Endothelial cell of umbilical vein (primary cell): ENCODE measurements at regions not wholly inside any gene's neighbourhood (a gene's known extent, or its start where the extent isn't known, plus 50 kb on each side); places are given as distances from the start of the nearest gene placed in this dataset.
"Not testable (repeated sequence)": the region's sequence is repeated elsewhere in the genome, so short reads cannot be mapped to it uniquely, and the experiment has no call there.

Source experiments
- BruUV-seq: library from RNA; stranded (reverse); fragments of 400-500 nt; replicated peaks from 2 replicates; lab custom pipeline; 2021; lab: Mats Ljungman, UMichigan
- CTCF ChIA-PET: fragments of 300-600, 350-600 bp; sonication (Branson Sonifier 250); formaldehyde crosslinking; loops from one replicate; lab custom pipeline; 2021; ENCODE audit warnings: antibody characterized with exemption, inconsistent platforms; lab: Charles Lee
- POLR2A ChIA-PET: fragments of 300-600, 350-600 bp; sonication (Branson Sonifier 250); formaldehyde crosslinking; loops from one replicate; lab custom pipeline; 2021; ENCODE audit warnings: antibody characterized with exemption, inconsistent platforms; lab: Charles Lee
- DNase-seq: peaks from one replicate; pipeline ENCODE4 v3.0.0-alpha.2; 2011; ENCODE audit warnings: low read depth, low spot score
- FAIRE-seq: peaks from 2 replicates; lab custom pipeline; 2011; peaks lifted over from hg19 to GRCh38; lab: Jason Lieb, UNC
- H2AFZ ChIP-seq: 2 replicates; pipeline ENCODE4 v1.6.0; 2012; ENCODE audit warnings: low read depth, low read length, control low read depth, inconsistent platforms
- H3K27ac ChIP-seq: 2 replicates; pipeline ENCODE4 v1.5.1; 2011; ENCODE audit warnings: low read depth, mild to moderate bottlenecking, control low read depth, low read length, moderate library complexity; ENCODE audit not compliant: insufficient read depth
- H3K27me3 ChIP-seq, 2 experiments: 2 replicates each; pipeline versions ENCODE4 v1.6.0 to v1.6.1; 2011; ENCODE audit warnings: low read length in 2 of 2, mixed read lengths in 1 of 2; ENCODE audit not compliant: control insufficient read depth in 2 of 2, insufficient read depth in 2 of 2
- H3K36me3 ChIP-seq, 2 experiments: 2 replicates in 1 of 2; 3 replicates in 1 of 2; pipeline ENCODE4 v1.5.1; 2011; ENCODE audit warnings: low read length in 2 of 2, mild to moderate bottlenecking in 1 of 2, moderate library complexity in 1 of 2; ENCODE audit not compliant: control insufficient read depth in 2 of 2, insufficient read depth in 2 of 2; ENCODE audit errors: extremely low read depth in 1 of 2
- H3K4me1 ChIP-seq: 3 replicates; pipeline ENCODE4 v1.5.1; 2011; ENCODE audit warnings: mild to moderate bottlenecking, low read length; ENCODE audit not compliant: control insufficient read depth, insufficient read depth; ENCODE audit errors: extremely low read depth
- H3K4me2 ChIP-seq: 2 replicates; pipeline ENCODE4 v1.6.1; 2011; ENCODE audit warnings: low read length, control low read depth, mixed read lengths; ENCODE audit not compliant: insufficient read depth
- H3K4me3 ChIP-seq, 3 experiments: fragments of 200-600 bp in 1 of 3; sonication (generic), shearing (Covaris generic) in 1 of 3; replicated peaks in 1 of 3; 2 replicates each; pipeline ENCODE4 v1.5.1; 2011 to 2016; ENCODE audit warnings: control low read depth in 3 of 3, low read length in 3 of 3, mild to moderate bottlenecking in 2 of 3, inconsistent platforms in 1 of 3, low read depth in 1 of 3, moderate library complexity in 1 of 3; ENCODE audit not compliant: insufficient read depth in 1 of 3
- H3K79me2 ChIP-seq: 2 replicates; pipeline ENCODE4 v1.6.0; 2012; ENCODE audit warnings: low read length, inconsistent platforms; ENCODE audit not compliant: control insufficient read depth, insufficient read depth
- H3K9ac ChIP-seq: replicated peaks from 2 replicates; pipeline ENCODE3; 2011; ENCODE audit warnings: low read length, control low read depth; ENCODE audit not compliant: insufficient read depth; ENCODE audit errors: extremely low read depth
- H3K9me1 ChIP-seq: replicated peaks from 3 replicates; pipeline ENCODE4 v1.6.0; 2011; ENCODE audit warnings: mild to moderate bottlenecking, low read length; ENCODE audit not compliant: control insufficient read depth, insufficient read depth; ENCODE audit errors: extremely low read depth
- H3K9me3 ChIP-seq: replicated peaks from 2 replicates; pipeline ENCODE4 v1.5.1; 2012; ENCODE audit warnings: low read length, inconsistent platforms; ENCODE audit not compliant: control insufficient read depth, insufficient read depth
- H4K20me1 ChIP-seq: replicated peaks from 2 replicates; pipeline ENCODE3; 2011; ENCODE audit warnings: mild to moderate bottlenecking, low read length; ENCODE audit not compliant: control insufficient read depth, insufficient read depth; ENCODE audit errors: extremely low read depth
- EZH2 ChIP-seq: IDR thresholded peaks from 2 replicates; pipeline ENCODE4 v1.6.1; 2012; ENCODE audit warnings: borderline replicate concordance, low read depth, mild to moderate bottlenecking, moderate library complexity, low read length, inconsistent platforms; ENCODE audit not compliant: severe bottlenecking
- FOS ChIP-seq: IDR thresholded peaks from 2 replicates; pipeline ENCODE4 v1.6.1; 2011; ENCODE audit warnings: mild to moderate bottlenecking, low read length, moderate library complexity, borderline replicate concordance; ENCODE audit not compliant: insufficient read depth
- GATA2 ChIP-seq: IDR thresholded peaks from 2 replicates; pipeline ENCODE4 v1.7.0; 2011; ENCODE audit warnings: low read depth, mild to moderate bottlenecking, moderate library complexity, mixed read lengths, low read length; ENCODE audit not compliant: insufficient read length, insufficient read depth
- JUN ChIP-seq: IDR thresholded peaks from 2 replicates; pipeline ENCODE4 v1.6.1; 2011; ENCODE audit warnings: borderline replicate concordance, low read depth; ENCODE audit not compliant: insufficient read length, insufficient read depth
- MAX ChIP-seq: IDR thresholded peaks from 2 replicates; pipeline ENCODE4 v1.6.1; 2011; ENCODE audit not compliant: insufficient read depth, insufficient read length
- MYC ChIP-seq: IDR thresholded peaks from one replicate; pipeline ENCODE4 v1.6.1; 2011; ENCODE audit warnings: mild to moderate bottlenecking, low read depth, low read length
- POLR2A ChIP-seq: IDR thresholded peaks from 2 replicates; pipeline ENCODE4 v1.6.1; 2012; ENCODE audit warnings: low read depth, mild to moderate bottlenecking, control low read depth, low read length
- dilution Hi-C: fragments of 300-500 bp; cut with MboI; formaldehyde crosslinking; loops from one replicate; pipeline ENCODE4 v1.15.0; 2019; ENCODE audit warnings: low sequenced_read_pairs; ENCODE audit not compliant: extremely low pct_ligation_motif_present
- intact Hi-C: fragments of 100-400 bp; cut with micrococcal nuclease; formaldehyde crosslinking; loops from one replicate; pipeline ENCODE4 v1.10.0; 2022
- TF ChIP-seq, protein P1 (sequence below), 2 donors: IDR thresholded peaks; 1 replicate in 1 of 2; 2 replicates in 1 of 2; pipeline ENCODE4 v1.5.1; 2011; ENCODE audit warnings: low read length in 2 of 2, mild to moderate bottlenecking in 2 of 2, moderate library complexity in 2 of 2, control low read depth in 1 of 2, inconsistent platforms in 1 of 2, low read depth in 1 of 2; ENCODE audit not compliant: insufficient read depth in 1 of 2; ENCODE audit errors: extremely low read depth in 1 of 2

GRCh38 chr10:107952649-107953556, 788.4 kb upstream of the SORCS1 start:
- Histone ChIP-seq H3K27me3 (no peaks in the 10 kb centered on the region), H2AFZ (no peak overlapping the region), H3K9me1 (no peaks in the 10 kb centered on the region), H4K20me1 (no peaks in the 10 kb centered on the region), H3K79me2 (no peaks in the 10 kb centered on the region), H3K9ac (no peak overlapping the region), H3K27ac (no peak overlapping the region), H3K4me1 (no peaks in the 10 kb centered on the region), H3K4me3 (no peak overlapping the region), H3K4me2 (no peak overlapping the region), H3K36me3 (no peaks in the 10 kb centered on the region), H3K9me3 (peaks cover 3% of the 10 kb centered on the region)
- CTCF ChIA-PET = no interaction called here
- no peak for DNase-seq
- POLR2A ChIA-PET = no interaction called here
- no TSS peak for BruUV-seq
- no peak for FAIRE-seq
- TF ChIP-seq, protein P1, sequence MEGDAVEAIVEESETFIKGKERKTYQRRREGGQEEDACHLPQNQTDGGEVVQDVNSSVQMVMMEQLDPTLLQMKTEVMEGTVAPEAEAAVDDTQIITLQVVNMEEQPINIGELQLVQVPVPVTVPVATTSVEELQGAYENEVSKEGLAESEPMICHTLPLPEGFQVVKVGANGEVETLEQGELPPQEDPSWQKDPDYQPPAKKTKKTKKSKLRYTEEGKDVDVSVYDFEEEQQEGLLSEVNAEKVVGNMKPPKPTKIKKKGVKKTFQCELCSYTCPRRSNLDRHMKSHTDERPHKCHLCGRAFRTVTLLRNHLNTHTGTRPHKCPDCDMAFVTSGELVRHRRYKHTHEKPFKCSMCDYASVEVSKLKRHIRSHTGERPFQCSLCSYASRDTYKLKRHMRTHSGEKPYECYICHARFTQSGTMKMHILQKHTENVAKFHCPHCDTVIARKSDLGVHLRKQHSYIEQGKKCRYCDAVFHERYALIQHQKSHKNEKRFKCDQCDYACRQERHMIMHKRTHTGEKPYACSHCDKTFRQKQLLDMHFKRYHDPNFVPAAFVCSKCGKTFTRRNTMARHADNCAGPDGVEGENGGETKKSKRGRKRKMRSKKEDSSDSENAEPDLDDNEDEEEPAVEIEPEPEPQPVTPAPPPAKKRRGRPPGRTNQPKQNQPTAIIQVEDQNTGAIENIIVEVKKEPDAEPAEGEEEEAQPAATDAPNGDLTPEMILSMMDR (IDR thresholded peaks at IDR 0.05; ENCODE audit: extremely low read depth in 1 of 2, insufficient read depth in 1 of 2, low read depth in 1 of 2, low read length in 2 of 2) = no peak
- TF ChIP-seq MYC = no peak
- no peak for TF ChIP-seq FOS
- TF ChIP-seq EZH2 = no peak
- TF ChIP-seq JUN = no peak
- no peak for TF ChIP-seq GATA2
- TF ChIP-seq POLR2A = no peak
- TF ChIP-seq MAX = no peak
- intact Hi-C loops = no loop called here
- dilution Hi-C loops = no loop called here

GRCh38 chr10:107950411-107951062, 786.0 kb upstream of the SORCS1 start:
- H2AFZ ChIP-seq, H3K36me3 ChIP-seq, H3K9me1 ChIP-seq, H3K4me2 ChIP-seq, FAIRE-seq, H3K9ac ChIP-seq, H3K27me3 ChIP-seq, BruUV-seq, POLR2A ChIA-PET, H4K20me1 ChIP-seq, H3K9me3 ChIP-seq, H3K27ac ChIP-seq, H3K4me1 ChIP-seq, H3K4me3 ChIP-seq, dilution Hi-C loops, intact Hi-C loops, DNase-seq, CTCF ChIA-PET, H3K79me2 ChIP-seq: not testable (repeated sequence)
